ENCODE measurements at regions not wholly inside any gene's neighbourhood (a gene's known extent, or its start where the extent isn't known, plus 50 kb on each side); places are given as distances from the start of the nearest gene placed in this dataset.

DNA sequence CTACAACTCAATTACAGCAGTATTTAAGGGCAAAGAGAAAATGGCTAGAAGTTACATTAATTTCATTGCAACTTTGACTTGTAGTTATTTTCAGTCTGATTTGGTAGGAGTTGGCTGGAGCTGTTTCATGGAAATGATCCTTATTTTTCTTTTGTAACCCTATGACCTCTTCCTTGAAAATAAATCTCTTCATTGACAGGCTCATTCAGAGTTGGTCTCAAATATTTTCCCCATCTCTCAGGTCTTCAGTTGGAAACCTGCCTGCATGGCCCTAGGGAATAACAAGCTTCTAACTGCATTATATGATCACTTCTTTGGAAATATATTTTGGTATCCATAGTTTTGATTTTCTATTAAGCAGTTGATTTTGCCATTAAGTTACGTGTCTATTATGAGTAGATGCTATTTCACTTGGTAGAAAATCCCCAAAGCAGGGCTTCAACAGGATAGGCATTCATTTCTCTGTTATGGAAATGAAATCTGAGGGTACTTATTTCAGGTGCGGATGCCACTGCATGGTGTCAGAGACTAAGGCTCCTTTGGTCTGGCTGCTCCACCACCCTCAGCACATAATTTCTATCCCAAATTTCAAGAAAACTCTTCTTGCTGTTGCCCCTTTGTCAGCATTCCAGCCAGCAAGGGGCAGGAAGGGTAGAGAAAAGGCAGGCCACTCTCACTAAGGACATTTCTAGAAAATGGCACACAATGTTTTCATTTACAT, 502.5 kb downstream of the SPRY1 start:
- Mint-ChIP-seq H3K27me3 (peaks cover 0 to 7% of the 10 kb centered on the region in 2 donors), H3K27ac (no peak overlapping the region)

GRCh38 chr4:123904882-123905281, 508.3 kb downstream of the SPRY1 start:
- peaks cover 4 to 6% of the 10 kb centered on the region in 2 donors for H3K4me1 Mint-ChIP-seq
- peaks cover 0 to 4% of the 10 kb centered on the region in 2 donors for H3K27me3 Mint-ChIP-seq
- no peak for ATAC-seq (replicated peaks)
- no peak for DNase-seq
- no peak overlapping the region for H3K27ac Mint-ChIP-seq
- no peaks in the 10 kb centered on the region for H3K9me3 Mint-ChIP-seq
- no peak overlapping the region for H3K4me3 Mint-ChIP-seq
- no peaks in the 10 kb centered on the region for H3K36me3 Mint-ChIP-seq

More for the DNA sequence above, 502.5 kb downstream of the SPRY1 start:
- H3K9me3 Mint-ChIP-seq: no peaks in the 10 kb centered on the region
- no peaks in the 10 kb centered on the region for H3K36me3 Mint-ChIP-seq
- H3K4me3 Mint-ChIP-seq: no peak overlapping the region
- DNase-seq (no peak), ATAC-seq (replicated peaks) (no peak)
- H3K4me1 Mint-ChIP-seq: peaks cover 2 to 3% of the 10 kb centered on the region in 2 donors

DNA sequence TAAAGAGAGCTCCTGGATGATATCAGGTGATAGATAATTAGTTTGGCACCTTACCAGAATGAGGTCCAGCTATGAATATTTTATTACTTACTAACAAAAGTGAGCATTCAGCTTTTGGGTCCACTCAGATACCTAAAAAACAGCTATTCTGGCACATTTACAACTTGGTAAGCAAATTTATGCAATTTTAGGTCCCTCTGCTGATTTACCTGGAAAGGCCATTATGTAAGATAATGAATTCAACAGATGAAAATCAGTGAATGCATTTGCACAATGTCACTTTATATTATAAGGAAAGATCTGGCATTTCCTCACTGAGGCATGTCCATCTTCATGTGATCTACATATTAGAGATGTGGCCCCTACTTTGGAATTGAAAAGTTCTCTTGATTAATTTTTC, 517.0 kb downstream of the SPRY1 start:
- no peaks in the 10 kb centered on the region for H3K9me3 Mint-ChIP-seq
- DNase-seq (no peak), ATAC-seq (replicated peaks) (no peak)
- no peak overlapping the region for H3K4me3 Mint-ChIP-seq
- H3K4me1 Mint-ChIP-seq: no peaks in the 10 kb centered on the region
- no peak overlapping the region for H3K27ac Mint-ChIP-seq
- no peaks in the 10 kb centered on the region for H3K27me3 Mint-ChIP-seq
- H3K36me3 Mint-ChIP-seq: no peaks in the 10 kb centered on the region

GRCh38 chr4:123916821-123917220, 520.2 kb downstream of the SPRY1 start:
- no peaks in the 10 kb centered on the region for H3K9me3 Mint-ChIP-seq
- no peaks in the 10 kb centered on the region for H3K27me3 Mint-ChIP-seq
- H3K27ac Mint-ChIP-seq: no peak overlapping the region
- no peaks in the 10 kb centered on the region for H3K4me1 Mint-ChIP-seq
- ATAC-seq (replicated peaks) (no peak), DNase-seq (no peak)
- H3K4me3 Mint-ChIP-seq: no peak overlapping the region
- H3K36me3 Mint-ChIP-seq: no peaks in the 10 kb centered on the region

- H3K4me3 Mint-ChIP-seq: no peak overlapping the region
- DNase-seq: no peak
- H3K36me3 Mint-ChIP-seq: no peaks in the 10 kb centered on the region
- no peak for ATAC-seq (replicated peaks)
- H3K27me3 Mint-ChIP-seq: peaks cover 3 to 4% of the 10 kb centered on the region in 2 donors
- no peak overlapping the region for H3K27ac Mint-ChIP-seq
- no peaks in the 10 kb centered on the region for H3K9me3 Mint-ChIP-seq
- no peaks in the 10 kb centered on the region for H3K4me1 Mint-ChIP-seq
These were observed 523.0 kb downstream of the SPRY1 start for GRCh38 chr4:123919576-123920098.

GRCh38 chr4:123921339-123921738, 524.7 kb downstream of the SPRY1 start:
- ATAC-seq (replicated peaks) (no peak), DNase-seq (no peak)
- peaks cover 7 to 11% of the 10 kb centered on the region in 2 donors for H3K27me3 Mint-ChIP-seq
- no peak overlapping the region for H3K4me3 Mint-ChIP-seq
- no peaks in the 10 kb centered on the region for H3K4me1 Mint-ChIP-seq
- H3K9me3 Mint-ChIP-seq: no peaks in the 10 kb centered on the region
- H3K27ac Mint-ChIP-seq: no peak overlapping the region
- no peaks in the 10 kb centered on the region for H3K36me3 Mint-ChIP-seq

DNA sequence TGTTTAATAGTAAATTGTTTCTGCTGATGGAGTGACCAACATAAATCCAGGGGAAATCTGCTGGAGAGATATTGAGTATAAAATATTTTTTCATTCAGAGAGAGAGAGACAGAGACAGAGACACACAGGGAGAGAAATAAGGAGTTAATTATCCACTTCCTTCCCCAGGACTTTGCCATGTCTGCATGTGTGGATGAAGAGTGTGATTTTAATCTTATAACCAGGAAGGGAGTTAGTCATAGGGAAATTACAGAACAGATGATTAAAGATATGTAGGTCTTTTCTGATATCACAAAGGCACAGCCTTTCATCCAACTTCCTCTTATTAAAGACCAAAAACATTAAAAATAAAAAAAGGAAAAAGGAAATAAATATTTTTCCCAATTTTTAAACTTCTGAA, 526.3 kb downstream of the SPRY1 start:
- H3K9me3 Mint-ChIP-seq: no peaks in the 10 kb centered on the region

GRCh38 chr4:123924536-123924935, 527.9 kb downstream of the SPRY1 start:
- DNase-seq (no peak), ATAC-seq (replicated peaks) (no peak)
- Mint-ChIP-seq H3K36me3 (no peaks in the 10 kb centered on the region), H3K4me3 (no peak overlapping the region), H3K27me3 (peaks cover 7 to 11% of the 10 kb centered on the region in 2 donors), H3K4me1 (no peaks in the 10 kb centered on the region), H3K9me3 (no peaks in the 10 kb centered on the region), H3K27ac (no peak overlapping the region)

More for the DNA sequence above, 526.3 kb downstream of the SPRY1 start:
- DNase-seq: no peak
- no peak overlapping the region for H3K4me3 Mint-ChIP-seq
- no peak overlapping the region for H3K27ac Mint-ChIP-seq
- no peak for ATAC-seq (replicated peaks)
- no peaks in the 10 kb centered on the region for H3K4me1 Mint-ChIP-seq
- H3K27me3 Mint-ChIP-seq: peaks cover 7 to 11% of the 10 kb centered on the region in 2 donors
- H3K36me3 Mint-ChIP-seq: no peaks in the 10 kb centered on the region

GRCh38 chr4:123929565-123929964, 533.0 kb downstream of the SPRY1 start:
- H3K9me3 Mint-ChIP-seq: no peaks in the 10 kb centered on the region
- DNase-seq (no peak), ATAC-seq (replicated peaks) (no peak)
- H3K4me1 Mint-ChIP-seq: no peaks in the 10 kb centered on the region
- no peak overlapping the region for H3K27ac Mint-ChIP-seq
- H3K27me3 Mint-ChIP-seq: peaks cover 5 to 7% of the 10 kb centered on the region in 2 donors
- H3K36me3 Mint-ChIP-seq: no peaks in the 10 kb centered on the region
- no peak overlapping the region for H3K4me3 Mint-ChIP-seq

GRCh38 chr4:123930996-123931395, 534.4 kb downstream of the SPRY1 start:
- Mint-ChIP-seq H3K9me3 (no peaks in the 10 kb centered on the region), H3K36me3 (no peaks in the 10 kb centered on the region), H3K4me1 (no peaks in the 10 kb centered on the region), H3K27me3 (no peaks in the 10 kb centered on the region), H3K27ac (no peak overlapping the region), H3K4me3 (no peak overlapping the region)
- DNase-seq (no peak), ATAC-seq (replicated peaks) (no peak)

GRCh38 chr4:123934096-123934495, 537.5 kb downstream of the SPRY1 start:
- no peaks in the 10 kb centered on the region for H3K4me1 Mint-ChIP-seq
- H3K27ac Mint-ChIP-seq: no peak overlapping the region
- DNase-seq (no peak), ATAC-seq (replicated peaks) (no peak)
- no peaks in the 10 kb centered on the region for H3K36me3 Mint-ChIP-seq
- H3K27me3 Mint-ChIP-seq: no peaks in the 10 kb centered on the region
- no peak overlapping the region for H3K4me3 Mint-ChIP-seq
- H3K9me3 Mint-ChIP-seq: no peaks in the 10 kb centered on the region

DNA sequence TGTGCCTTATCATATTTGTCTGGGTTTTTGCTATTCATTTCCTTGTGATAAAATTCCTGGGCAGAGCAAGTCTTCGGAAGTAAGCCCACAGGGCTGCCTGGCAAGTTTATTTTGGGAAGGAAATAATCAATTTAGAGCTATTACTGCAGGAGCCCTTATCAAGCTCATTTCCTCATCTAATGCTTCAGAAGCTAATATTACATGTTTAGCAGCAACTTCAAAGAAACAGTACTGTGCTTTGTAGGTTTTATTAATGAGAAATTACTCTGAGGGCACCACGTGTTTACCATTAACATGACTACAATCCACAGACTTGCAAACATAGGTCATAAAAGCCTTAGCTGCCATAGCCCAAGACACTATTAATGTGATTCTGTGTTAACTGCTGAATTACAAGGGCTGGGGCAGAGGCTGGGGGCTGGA, 540.0 kb downstream of the SPRY1 start:
- no peaks in the 10 kb centered on the region for H3K27me3 Mint-ChIP-seq
- no peak for DNase-seq
- no peaks in the 10 kb centered on the region for H3K36me3 Mint-ChIP-seq
- H3K9me3 Mint-ChIP-seq: no peaks in the 10 kb centered on the region
- H3K27ac Mint-ChIP-seq: no peak overlapping the region
- H3K4me3 Mint-ChIP-seq: no peak overlapping the region
- no peaks in the 10 kb centered on the region for H3K4me1 Mint-ChIP-seq
- no peak for ATAC-seq (replicated peaks)

DNA sequence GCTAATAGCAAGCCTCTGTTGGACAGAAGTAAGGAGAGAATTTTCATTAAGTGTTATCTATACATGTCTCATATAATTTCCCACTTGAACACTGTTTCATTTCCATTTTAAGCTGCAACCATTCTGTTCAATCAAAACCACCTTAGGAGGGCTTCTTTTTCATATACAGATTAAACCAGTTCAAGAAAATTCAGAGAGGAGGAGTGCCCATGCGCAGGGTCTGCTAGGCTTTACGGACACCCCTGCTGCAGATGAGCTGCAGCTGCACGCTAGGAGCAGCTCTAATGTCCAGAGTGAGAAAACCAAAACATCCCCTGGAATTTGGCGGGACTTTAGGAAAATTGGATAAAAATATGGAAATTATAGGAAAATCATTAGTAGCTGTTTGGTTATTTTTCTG, 541.0 kb downstream of the SPRY1 start:
- DNase-seq (no peak), ATAC-seq (replicated peaks) (no peak)
- Mint-ChIP-seq H3K36me3 (no peaks in the 10 kb centered on the region), H3K4me3 (no peak overlapping the region), H3K27ac (no peak overlapping the region), H3K4me1 (no peaks in the 10 kb centered on the region), H3K9me3 (no peaks in the 10 kb centered on the region), H3K27me3 (no peaks in the 10 kb centered on the region)

DNA sequence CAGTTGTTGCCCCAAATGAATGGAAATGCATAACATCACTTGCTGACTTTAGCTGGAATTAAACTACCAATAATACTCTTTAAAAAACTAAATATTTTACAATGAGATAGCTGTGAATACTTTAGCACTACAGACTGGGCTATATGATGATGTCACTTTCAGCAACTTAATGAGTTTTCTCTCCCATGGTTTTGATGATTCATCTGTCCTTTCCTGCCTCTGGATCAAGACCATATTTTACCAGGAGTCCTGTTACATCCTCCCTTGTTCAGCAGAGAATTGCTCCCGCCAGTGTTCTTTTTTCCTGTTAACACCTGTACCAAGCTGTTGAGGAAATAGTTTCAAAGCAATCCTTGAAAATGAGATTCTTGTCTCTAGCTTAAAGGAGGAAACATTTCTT, 543.0 kb downstream of the SPRY1 start:
- no peak for DNase-seq
- no peaks in the 10 kb centered on the region for H3K36me3 Mint-ChIP-seq
- no peaks in the 10 kb centered on the region for H3K4me1 Mint-ChIP-seq
- H3K27ac Mint-ChIP-seq: no peak overlapping the region
- H3K9me3 Mint-ChIP-seq: no peaks in the 10 kb centered on the region
- ATAC-seq (replicated peaks): no peak
- no peaks in the 10 kb centered on the region for H3K27me3 Mint-ChIP-seq
- H3K4me3 Mint-ChIP-seq: no peak overlapping the region

DNA sequence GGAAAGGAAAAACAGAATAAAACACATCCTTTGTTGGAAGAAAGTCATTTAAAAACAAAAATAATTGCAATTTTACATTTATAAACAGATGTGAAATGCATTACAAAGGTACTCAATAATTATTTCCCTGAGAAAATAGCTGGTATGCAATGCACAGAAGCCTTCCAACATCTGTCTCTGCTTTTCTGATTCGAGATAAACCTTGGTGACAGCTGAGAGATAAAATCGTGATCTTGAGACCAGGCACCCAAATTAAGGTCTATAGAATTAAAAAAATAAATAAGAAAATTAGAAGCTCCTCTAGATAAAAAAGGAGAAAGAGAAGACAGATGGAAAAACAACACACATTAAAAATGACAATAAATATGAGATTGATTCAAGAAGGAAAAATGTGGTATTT, 544.0 kb downstream of the SPRY1 start:
- no peaks in the 10 kb centered on the region for H3K4me1 Mint-ChIP-seq
- no peak overlapping the region for H3K27ac Mint-ChIP-seq
- H3K27me3 Mint-ChIP-seq: no peaks in the 10 kb centered on the region
- ATAC-seq (replicated peaks): no peak
- no peak overlapping the region for H3K4me3 Mint-ChIP-seq
- DNase-seq: no peak
- H3K36me3 Mint-ChIP-seq: no peaks in the 10 kb centered on the region
- H3K9me3 Mint-ChIP-seq: no peaks in the 10 kb centered on the region
